Gastrocnemius medialis (tissue), 4 donors: ENCODE measurements at regions not wholly inside any gene's neighbourhood (a gene's known extent, or its start where the extent isn't known, plus 50 kb on each side); places are given as distances from the start of the nearest gene placed in this dataset.

ENCODE experiments used
- ATAC-seq, 2 donors: fragments of 150-250 bp; one replicate each; pipeline ENCODE4 v1.9.1; 2016
- DNase-seq, 2 donors: peaks; one replicate each; pipeline ENCODE4 v3.0.0-alpha.2; 2019
- H3K27ac ChIP-seq, 4 donors: fragments of 200-600 bp; sonication (generic); 1 replicate in 1 of 4; 2 replicates in 3 of 4; pipeline ENCODE4 v1.5.1; 2016 to 2018; ENCODE audit warnings: mild to moderate bottlenecking in 2 of 4, moderate library complexity in 1 of 4
- H3K27me3 ChIP-seq, 3 donors: fragments of 200-600 bp; sonication (generic) in 2 of 3; 1 replicate in 1 of 3; 2 replicates in 2 of 3; pipeline versions ENCODE4 v1.5.1 to v1.6.0; 2016 to 2019; ENCODE audit warnings: mild to moderate bottlenecking in 1 of 3, moderate library complexity in 1 of 3
- H3K36me3 ChIP-seq, 2 donors: fragments of 200-600 bp; sonication (generic) in 1 of 2; one replicate each; pipeline ENCODE4 v1.5.1; 2017 to 2018
- H3K4me1 ChIP-seq, 2 donors: fragments of 200-600 bp; sonication (generic) in 1 of 2; one replicate each; pipeline ENCODE4 v1.5.1; 2016 to 2017; ENCODE audit warnings: mild to moderate bottlenecking in 2 of 2
- H3K4me3 ChIP-seq, 4 donors: fragments of 200-600 bp; sonication (generic) in 3 of 4; 1 replicate in 1 of 4; 2 replicates in 3 of 4; pipeline ENCODE4 v1.5.1; 2016 to 2019; ENCODE audit warnings: mild to moderate bottlenecking in 2 of 4
- H3K9me3 ChIP-seq, 3 donors: fragments of 200-600 bp; sonication (generic) in 2 of 3; 1 replicate in 1 of 3; 2 replicates in 2 of 3; pipeline ENCODE4 v1.5.1; 2016 to 2019
- CTCF ChIP-seq, 5 experiments: fragments of 450-650 bp in 3 of 5; fragments of 200-600 bp in 2 of 5; sonication (generic) in 2 of 5; IDR thresholded peaks in 4 of 5; conservative IDR thresholded peaks in 1 of 5; 1 replicate in 4 of 5; 2 replicates in 1 of 5; pipeline ENCODE4 v1.5.1; 2016 to 2019; ENCODE audit warnings: antibody characterized with exemption in 5 of 5, mild to moderate bottlenecking in 3 of 5, moderate library complexity in 3 of 5
- POLR2A ChIP-seq, 2 donors: fragments of 450-650 bp; IDR thresholded peaks; one replicate each; pipeline ENCODE4 v1.6.1; 2017; ENCODE audit warnings: antibody characterized with exemption in 2 of 2, mild to moderate bottlenecking in 2 of 2, moderate library complexity in 2 of 2
- in situ Hi-C, 4 donors: fragments of 200-750 bp; cut with MboI; loops; one replicate each; pipeline versions ENCODE4 v1.15.0 to v1.8.0; 2017; ENCODE audit warnings: low sequenced_read_pairs in 4 of 4
- intact Hi-C: fragments of 100-400 bp; cut with DNase I; formaldehyde crosslinking; loops from one replicate; pipeline ENCODE4 v1.15.1; 2023; ENCODE audit warnings: low total_unique reads

- TF ChIP-seq CTCF (IDR thresholded peaks at IDR 0.05 in 4 of 5, conservative IDR thresholded peaks at IDR 0.05 in 1 of 5), result no peak
- TF ChIP-seq POLR2A (IDR thresholded peaks at IDR 0.05), result no peak
- intact Hi-C loops, result no loop called here
- no peaks in the 10 kb centered on the region for H3K36me3 ChIP-seq
- no peak overlapping the region for H3K4me3 ChIP-seq
- ATAC-seq (no peak), DNase-seq (no peak)
- in situ Hi-C loops, result no loop called here
- no peak overlapping the region for H3K27ac ChIP-seq
- H3K27me3 ChIP-seq, result no peaks in the 10 kb centered on the region
- H3K4me1 ChIP-seq, result no peaks in the 10 kb centered on the region
- no peaks in the 10 kb centered on the region for H3K9me3 ChIP-seq
Measured at GRCh38 chr17:13372432-13372831, 229.3 kb downstream of the HS3ST3A1 start.

DNA sequence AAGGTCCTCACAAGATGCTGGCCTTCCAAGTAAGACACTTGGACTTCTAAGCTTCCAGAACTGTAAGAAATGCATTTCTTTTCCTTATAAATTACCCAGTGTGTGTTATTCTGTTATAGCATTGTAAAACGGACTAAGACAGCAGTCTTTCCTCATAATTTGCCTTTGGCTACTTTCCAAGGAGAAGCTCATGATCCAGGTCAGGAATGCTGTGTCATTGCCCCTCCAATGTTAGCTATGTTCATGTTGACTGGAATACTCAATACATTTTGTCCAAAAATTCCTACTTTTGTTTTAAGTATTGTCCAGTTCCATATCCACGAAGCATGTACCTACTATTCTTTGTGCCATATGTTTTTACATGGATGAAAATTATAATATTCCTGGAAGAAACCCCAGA is 234.6 kb downstream of the HS3ST3A1 start:
- Histone ChIP-seq H3K9me3 (no peaks in the 10 kb centered on the region), H3K27ac (no peak overlapping the region), H3K27me3 (no peaks in the 10 kb centered on the region), H3K4me3 (no peak overlapping the region), H3K36me3 (no peaks in the 10 kb centered on the region), H3K4me1 (no peaks in the 10 kb centered on the region)
- in situ Hi-C loops, result no loop called here
- DNase-seq (no peak), ATAC-seq (no peak)
- no peak for TF ChIP-seq POLR2A (IDR thresholded peaks at IDR 0.05)
- intact Hi-C loops, result no loop called here

- ATAC-seq (no peak), DNase-seq (no peak)
- no peak overlapping the region for H3K4me3 ChIP-seq
- no peak overlapping the region for H3K27ac ChIP-seq
- no peaks in the 10 kb centered on the region for H3K9me3 ChIP-seq
- in situ Hi-C loops (no loop called here), intact Hi-C loops (no loop called here)
- no peaks in the 10 kb centered on the region for H3K4me1 ChIP-seq
- TF ChIP-seq CTCF (IDR thresholded peaks at IDR 0.05 in 4 of 5, conservative IDR thresholded peaks at IDR 0.05 in 1 of 5) (no peak), POLR2A (IDR thresholded peaks at IDR 0.05) (no peak)
- no peaks in the 10 kb centered on the region for H3K27me3 ChIP-seq
- no peaks in the 10 kb centered on the region for H3K36me3 ChIP-seq
Measured at GRCh38 chr17:13365331-13365730, 236.4 kb downstream of the HS3ST3A1 start.

DNA sequence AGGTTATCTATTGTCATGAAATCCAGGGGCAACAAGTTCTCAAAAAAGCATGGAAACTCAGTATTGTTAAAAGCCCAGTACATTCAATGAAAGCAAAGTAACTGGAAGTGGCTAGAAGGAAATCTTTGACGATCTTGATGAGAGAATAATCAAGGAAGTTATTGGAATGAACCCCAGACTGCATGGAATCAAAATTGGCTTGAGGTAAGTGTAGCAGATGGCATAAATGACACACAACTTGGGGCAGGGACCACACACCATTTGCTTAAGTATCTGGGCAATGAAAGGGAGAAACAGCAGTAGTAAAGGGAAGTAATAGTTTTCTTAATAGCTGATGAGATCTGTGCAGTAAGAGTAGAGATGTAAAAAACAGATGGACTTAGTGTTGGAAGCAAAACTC is 238.0 kb downstream of the HS3ST3A1 start:
- intact Hi-C loops, result no loop called here
- no peak for TF ChIP-seq CTCF (IDR thresholded peaks at IDR 0.05 in 4 of 5, conservative IDR thresholded peaks at IDR 0.05 in 1 of 5)
- TF ChIP-seq POLR2A (IDR thresholded peaks at IDR 0.05), result no peak
- Histone ChIP-seq H3K4me1 (no peaks in the 10 kb centered on the region), H3K4me3 (no peak overlapping the region), H3K9me3 (no peaks in the 10 kb centered on the region), H3K27me3 (no peaks in the 10 kb centered on the region), H3K27ac (no peak overlapping the region), H3K36me3 (no peaks in the 10 kb centered on the region)
- ATAC-seq (no peak), DNase-seq (no peak)
- in situ Hi-C loops, result no loop called here

- ATAC-seq (no peak), DNase-seq (no peak)
- Histone ChIP-seq H3K9me3 (no peaks in the 10 kb centered on the region), H3K4me1 (no peaks in the 10 kb centered on the region), H3K27ac (no peak overlapping the region), H3K36me3 (no peaks in the 10 kb centered on the region), H3K4me3 (peak overlapping the region in 1 of 4 donors; percentile 10), H3K27me3 (no peaks in the 10 kb centered on the region)
- TF ChIP-seq CTCF (IDR thresholded peaks at IDR 0.05 in 4 of 5, conservative IDR thresholded peaks at IDR 0.05 in 1 of 5) (no peak), POLR2A (IDR thresholded peaks at IDR 0.05) (no peak)
- intact Hi-C loops, result no loop called here
- in situ Hi-C loops, result no loop called here
Measured at GRCh38 chr17:13362341-13363122, 239.2 kb downstream of the HS3ST3A1 start.
